Keratinocyte (primary cell): ENCODE measurements at regions not wholly inside any gene's neighbourhood (a gene's known extent, or its start where the extent isn't known, plus 50 kb on each side); places are given as distances from the start of the nearest gene placed in this dataset.

Experiments used
- DNase-seq: peaks from one replicate; pipeline ENCODE4 v3.0.0-alpha.2; 2011; ENCODE audit warnings: low read depth, missing footprints, low spot score
- FAIRE-seq: peaks from 2 replicates; lab custom pipeline; 2011; peaks lifted over from hg19 to GRCh38; lab: Jason Lieb, UNC
- H2AFZ ChIP-seq: 2 replicates; pipeline ENCODE4 v1.6.0; 2012; ENCODE audit warnings: low read length, control low read depth, inconsistent platforms; ENCODE audit not compliant: control insufficient read depth
- H3K27ac ChIP-seq: 2 replicates; pipeline ENCODE4 v1.5.1; 2011; ENCODE audit warnings: low read length; ENCODE audit not compliant: control insufficient read depth, insufficient read depth
- H3K27me3 ChIP-seq: 3 replicates; pipeline ENCODE4 v1.6.0; 2011; ENCODE audit warnings: low read length; ENCODE audit not compliant: control insufficient read depth, insufficient read depth; ENCODE audit errors: extremely low read depth
- H3K36me3 ChIP-seq, 2 experiments: 2 replicates in 1 of 2; 3 replicates in 1 of 2; pipeline ENCODE4 v1.5.1; 2011; ENCODE audit warnings: low read length in 2 of 2, mild to moderate bottlenecking in 1 of 2; ENCODE audit not compliant: control insufficient read depth in 2 of 2, insufficient read depth in 2 of 2; ENCODE audit errors: extremely low read depth in 1 of 2
- H3K4me1 ChIP-seq: 3 replicates; pipeline ENCODE4 v1.5.1; 2011; ENCODE audit warnings: low read length; ENCODE audit not compliant: control insufficient read depth, insufficient read depth; ENCODE audit errors: extremely low read depth
- H3K4me2 ChIP-seq: 3 replicates; pipeline ENCODE4 v1.6.0; 2011; ENCODE audit warnings: low read depth, low read length; ENCODE audit not compliant: control insufficient read depth, insufficient read depth; ENCODE audit errors: extremely low read depth
- H3K4me3 ChIP-seq, 3 experiments: fragments of 200-600 bp in 1 of 3; sonication (generic) in 1 of 3; 2 replicates in 2 of 3; 3 replicates in 1 of 3; pipeline ENCODE4 v1.5.1; 2011 to 2016; ENCODE audit warnings: low read length in 3 of 3, mild to moderate bottlenecking in 3 of 3, control low read depth in 2 of 3, inconsistent platforms in 1 of 3, low read depth in 1 of 3, mixed read lengths in 1 of 3, mixed run types in 1 of 3, moderate library complexity in 1 of 3; ENCODE audit not compliant: control insufficient read depth in 2 of 3, insufficient read depth in 2 of 3; ENCODE audit errors: extremely low read depth in 1 of 3
- H3K79me2 ChIP-seq: 2 replicates; pipeline ENCODE4 v1.6.0; 2012; ENCODE audit warnings: low read length; ENCODE audit not compliant: control insufficient read depth, insufficient read depth
- H3K9ac ChIP-seq: 3 replicates; pipeline ENCODE4 v1.6.0; 2011; ENCODE audit warnings: low read length; ENCODE audit not compliant: control insufficient read depth, insufficient read depth; ENCODE audit errors: extremely low read depth
- H3K9me1 ChIP-seq: 3 replicates; pipeline ENCODE4 v1.6.0; 2011; ENCODE audit warnings: low read length; ENCODE audit not compliant: control insufficient read depth, insufficient read depth; ENCODE audit errors: extremely low read depth
- H3K9me3 ChIP-seq: 2 replicates; pipeline ENCODE4 v1.5.1; 2012; ENCODE audit warnings: low read depth, low read length; ENCODE audit not compliant: control insufficient read depth
- H4K20me1 ChIP-seq: 3 replicates; pipeline ENCODE4 v1.6.0; 2011; ENCODE audit warnings: low read length; ENCODE audit not compliant: control insufficient read depth, insufficient read depth; ENCODE audit errors: extremely low read depth
- EZH2 ChIP-seq: IDR thresholded peaks from one replicate; pipeline ENCODE4 v1.6.1; 2012; ENCODE audit warnings: inconsistent platforms, mild to moderate bottlenecking, low read length, moderate library complexity
- dilution Hi-C: fragments of 300-500 bp; cut with MboI; formaldehyde crosslinking; loops from one replicate; pipeline ENCODE4 v1.7.0; 2020; ENCODE audit warnings: low sequenced_read_pairs; ENCODE audit not compliant: extremely low pct_ligation_motif_present
- TF ChIP-seq, protein P1 (sequence below), 3 experiments: IDR thresholded peaks in 1 of 3; conservative IDR thresholded peaks in 1 of 3; optimal IDR thresholded peaks in 1 of 3; 2 replicates in 2 of 3; 3 replicates in 1 of 3; pipeline versions ENCODE3 to v1.5.1; 2011; ENCODE audit warnings: low read length in 3 of 3, mild to moderate bottlenecking in 3 of 3, moderate library complexity in 2 of 3, control low read depth in 1 of 3, inconsistent platforms in 1 of 3; ENCODE audit not compliant: insufficient read depth in 2 of 3; ENCODE audit errors: extremely low read depth in 1 of 3

DNA sequence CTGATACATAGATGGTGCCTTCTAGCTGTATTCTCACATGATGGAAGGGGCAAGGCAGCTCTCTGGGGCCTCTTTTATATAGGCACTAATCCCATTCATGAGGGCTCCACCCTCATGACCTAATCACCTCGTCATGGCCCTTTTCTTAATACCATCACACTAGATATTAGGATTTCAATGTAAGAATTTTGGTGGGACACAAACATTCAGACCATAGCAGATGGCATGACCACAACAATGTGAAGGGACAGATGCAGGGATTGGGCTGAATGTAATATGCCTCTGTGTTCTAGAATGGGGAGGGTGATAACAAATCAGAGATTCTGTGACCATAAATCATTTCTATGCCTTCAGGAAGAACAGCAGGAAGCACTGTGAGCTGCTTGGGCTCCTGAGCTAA lies 145.8 kb downstream of the LCA5 start:
- Histone ChIP-seq H3K79me2 (no peaks in the 10 kb centered on the region), H3K27me3 (no peaks in the 10 kb centered on the region), H3K4me1 (no peaks in the 10 kb centered on the region), H2AFZ (no peak overlapping the region), H4K20me1 (no peaks in the 10 kb centered on the region), H3K9me3 (no peaks in the 10 kb centered on the region), H3K36me3 (no peaks in the 10 kb centered on the region), H3K9ac (no peak overlapping the region), H3K4me2 (no peak overlapping the region), H3K27ac (no peak overlapping the region), H3K9me1 (no peaks in the 10 kb centered on the region), H3K4me3 (no peak overlapping the region)
- TF ChIP-seq, protein P1, sequence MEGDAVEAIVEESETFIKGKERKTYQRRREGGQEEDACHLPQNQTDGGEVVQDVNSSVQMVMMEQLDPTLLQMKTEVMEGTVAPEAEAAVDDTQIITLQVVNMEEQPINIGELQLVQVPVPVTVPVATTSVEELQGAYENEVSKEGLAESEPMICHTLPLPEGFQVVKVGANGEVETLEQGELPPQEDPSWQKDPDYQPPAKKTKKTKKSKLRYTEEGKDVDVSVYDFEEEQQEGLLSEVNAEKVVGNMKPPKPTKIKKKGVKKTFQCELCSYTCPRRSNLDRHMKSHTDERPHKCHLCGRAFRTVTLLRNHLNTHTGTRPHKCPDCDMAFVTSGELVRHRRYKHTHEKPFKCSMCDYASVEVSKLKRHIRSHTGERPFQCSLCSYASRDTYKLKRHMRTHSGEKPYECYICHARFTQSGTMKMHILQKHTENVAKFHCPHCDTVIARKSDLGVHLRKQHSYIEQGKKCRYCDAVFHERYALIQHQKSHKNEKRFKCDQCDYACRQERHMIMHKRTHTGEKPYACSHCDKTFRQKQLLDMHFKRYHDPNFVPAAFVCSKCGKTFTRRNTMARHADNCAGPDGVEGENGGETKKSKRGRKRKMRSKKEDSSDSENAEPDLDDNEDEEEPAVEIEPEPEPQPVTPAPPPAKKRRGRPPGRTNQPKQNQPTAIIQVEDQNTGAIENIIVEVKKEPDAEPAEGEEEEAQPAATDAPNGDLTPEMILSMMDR (optimal IDR thresholded peaks at IDR 0.05 in 1 of 3, IDR thresholded peaks at IDR 0.05 in 1 of 3, conservative IDR thresholded peaks at IDR 0.05 in 1 of 3; ENCODE audit: extremely low read depth in 1 of 3, insufficient read depth in 2 of 3, low read length in 3 of 3), result no peak
- no peak for TF ChIP-seq EZH2
- no peak for FAIRE-seq
- dilution Hi-C loops, result no loop called here
- no peak for DNase-seq

DNA sequence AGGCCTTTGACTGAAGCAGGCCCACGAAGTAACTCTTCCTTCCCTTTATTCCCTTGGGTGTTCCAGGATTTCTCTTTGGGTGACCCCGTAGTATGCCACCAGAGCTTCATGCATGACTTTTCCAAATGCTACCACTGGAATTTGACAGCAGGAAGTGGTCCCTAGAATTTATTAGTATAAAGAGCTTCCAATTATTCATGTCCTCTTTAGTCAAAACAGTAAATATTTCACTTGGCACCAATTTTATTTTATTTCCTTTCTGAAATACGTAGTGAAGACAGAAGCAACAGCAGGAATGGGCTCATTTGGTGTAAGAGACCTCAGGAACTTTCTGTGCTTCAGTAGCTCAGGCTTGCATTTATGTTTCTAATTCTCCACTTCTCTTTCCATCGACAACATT lies 151.3 kb downstream of the LCA5 start:
- no peak overlapping the region for H3K9ac ChIP-seq
- H3K4me3 ChIP-seq, result no peak overlapping the region
- FAIRE-seq, result no peak
- H3K27ac ChIP-seq, result no peak overlapping the region
- H3K79me2 ChIP-seq, result no peaks in the 10 kb centered on the region
- no peak for DNase-seq
- no peaks in the 10 kb centered on the region for H3K9me3 ChIP-seq
- H3K9me1 ChIP-seq, result no peaks in the 10 kb centered on the region
- dilution Hi-C loops, result no loop called here
- H2AFZ ChIP-seq, result no peak overlapping the region
- H3K4me2 ChIP-seq, result no peak overlapping the region
- no peaks in the 10 kb centered on the region for H3K4me1 ChIP-seq
- TF ChIP-seq, protein P1 (optimal IDR thresholded peaks at IDR 0.05 in 1 of 3, IDR thresholded peaks at IDR 0.05 in 1 of 3, conservative IDR thresholded peaks at IDR 0.05 in 1 of 3; ENCODE audit: extremely low read depth in 1 of 3, insufficient read depth in 2 of 3, low read length in 3 of 3), result no peak
- TF ChIP-seq EZH2, result no peak
- no peaks in the 10 kb centered on the region for H4K20me1 ChIP-seq
- H3K27me3 ChIP-seq, result no peaks in the 10 kb centered on the region
- H3K36me3 ChIP-seq, result no peaks in the 10 kb centered on the region
